ENCODE measurements at regions not wholly inside any gene's neighbourhood (a gene's known extent, or its start where the extent isn't known, plus 50 kb on each side); places are given as distances from the start of the nearest gene placed in this dataset.

- ATAC-seq (no peak), DNase-seq (no peak)
- no peaks in the 10 kb centered on the region for H3K9me3 ChIP-seq (ENCODE audit: control insufficient read depth, low read length, poor library complexity, severe bottlenecking)
- Mint-ChIP-seq H3K4me1 (no peaks in the 10 kb centered on the region), H3K36me3 (ENCODE audit: low read depth) (no peaks in the 10 kb centered on the region), H3K27ac (no peak overlapping the region), H3K4me3 (no peak overlapping the region), H3K27me3 (no peaks in the 10 kb centered on the region)
Measured at GRCh38 chr4:32768664-32769389, 2048.7 kb downstream of the PCDH7 start.

DNA sequence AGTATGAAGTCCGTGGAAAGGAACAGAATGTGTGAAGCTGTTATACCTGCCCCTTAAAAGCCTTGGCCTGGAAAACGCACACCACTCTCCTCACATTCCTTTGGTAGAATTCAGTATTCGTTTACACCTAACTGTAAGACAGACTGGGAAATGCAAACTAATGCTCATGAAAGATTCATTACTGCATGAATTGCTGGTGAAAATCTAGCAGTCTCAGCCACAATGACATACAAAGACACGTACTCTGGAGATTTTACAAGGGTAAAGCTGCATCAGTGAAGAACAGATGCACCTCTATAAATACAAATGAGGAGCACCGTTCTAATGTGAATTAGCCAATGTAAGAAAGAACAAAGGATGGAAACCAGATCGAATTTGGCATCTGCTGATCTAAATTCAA, 2051.3 kb downstream of the PCDH7 start:
- H3K36me3 Mint-ChIP-seq (ENCODE audit: low read depth), result no peaks in the 10 kb centered on the region
- ATAC-seq, result no peak
- no peak overlapping the region for H3K4me3 Mint-ChIP-seq
- no peak for DNase-seq
- H3K27me3 Mint-ChIP-seq, result no peaks in the 10 kb centered on the region
- no peaks in the 10 kb centered on the region for H3K9me3 ChIP-seq (ENCODE audit: control insufficient read depth, low read length, poor library complexity, severe bottlenecking)
- no peak overlapping the region for H3K27ac Mint-ChIP-seq
- no peaks in the 10 kb centered on the region for H3K4me1 Mint-ChIP-seq

GRCh38 chr4:32775049-32775448, 2054.9 kb downstream of the PCDH7 start:
- no peaks in the 10 kb centered on the region for H3K36me3 Mint-ChIP-seq (ENCODE audit: low read depth)
- ATAC-seq (no peak), DNase-seq (no peak)
- H3K4me3 Mint-ChIP-seq, result no peak overlapping the region
- H3K9me3 ChIP-seq (ENCODE audit: control insufficient read depth, low read length, poor library complexity, severe bottlenecking), result no peaks in the 10 kb centered on the region
- no peaks in the 10 kb centered on the region for H3K27me3 Mint-ChIP-seq
- H3K27ac Mint-ChIP-seq, result no peak overlapping the region
- no peaks in the 10 kb centered on the region for H3K4me1 Mint-ChIP-seq

GRCh38 chr4:32776435-32777203, 2056.4 kb downstream of the PCDH7 start:
- Mint-ChIP-seq H3K4me1 (no peaks in the 10 kb centered on the region), H3K27ac (no peak overlapping the region), H3K27me3 (no peaks in the 10 kb centered on the region), H3K36me3 (ENCODE audit: low read depth) (no peaks in the 10 kb centered on the region), H3K4me3 (no peak overlapping the region)
- H3K9me3 ChIP-seq (ENCODE audit: control insufficient read depth, low read length, poor library complexity, severe bottlenecking), result no peaks in the 10 kb centered on the region
- no peak for ATAC-seq
- no peak for DNase-seq

DNA sequence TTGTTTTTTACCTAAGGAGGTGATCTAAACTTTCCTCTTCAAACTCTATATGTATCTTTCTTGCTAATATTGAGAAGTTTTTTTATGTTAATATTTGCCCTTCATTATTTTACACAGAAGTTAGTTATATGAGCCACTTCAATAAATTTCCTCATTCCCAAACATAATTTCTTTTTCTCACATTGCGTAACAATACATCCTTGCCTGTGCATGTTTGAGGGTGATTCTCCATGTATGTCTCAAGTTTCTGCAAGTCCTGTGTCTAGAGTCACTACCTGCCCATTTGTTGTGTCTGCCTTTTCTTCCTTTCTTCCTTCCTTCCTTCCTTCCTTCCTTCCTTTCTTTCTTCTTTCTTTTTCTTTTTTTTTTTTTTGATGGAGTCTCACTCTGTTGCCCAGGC, 2057.9 kb downstream of the PCDH7 start:
- no peak overlapping the region for H3K27ac Mint-ChIP-seq
- ATAC-seq, result no peak

GRCh38 chr4:32778938-32779337, 2058.8 kb downstream of the PCDH7 start:
- no peak for DNase-seq
- H3K36me3 Mint-ChIP-seq (ENCODE audit: low read depth), result no peaks in the 10 kb centered on the region
- no peak overlapping the region for H3K27ac Mint-ChIP-seq
- no peak for ATAC-seq
- no peak overlapping the region for H3K4me3 Mint-ChIP-seq
- H3K4me1 Mint-ChIP-seq, result no peaks in the 10 kb centered on the region
- no peaks in the 10 kb centered on the region for H3K9me3 ChIP-seq (ENCODE audit: control insufficient read depth, low read length, poor library complexity, severe bottlenecking)
- H3K27me3 Mint-ChIP-seq, result no peaks in the 10 kb centered on the region

More for the DNA sequence above, 2057.9 kb downstream of the PCDH7 start:
- H3K36me3 Mint-ChIP-seq (ENCODE audit: low read depth), result no peaks in the 10 kb centered on the region
- DNase-seq, result no peak
- no peaks in the 10 kb centered on the region for H3K4me1 Mint-ChIP-seq
- H3K4me3 Mint-ChIP-seq, result no peak overlapping the region
- H3K9me3 ChIP-seq (ENCODE audit: control insufficient read depth, low read length, poor library complexity, severe bottlenecking), result no peaks in the 10 kb centered on the region
- H3K27me3 Mint-ChIP-seq, result no peaks in the 10 kb centered on the region

DNA sequence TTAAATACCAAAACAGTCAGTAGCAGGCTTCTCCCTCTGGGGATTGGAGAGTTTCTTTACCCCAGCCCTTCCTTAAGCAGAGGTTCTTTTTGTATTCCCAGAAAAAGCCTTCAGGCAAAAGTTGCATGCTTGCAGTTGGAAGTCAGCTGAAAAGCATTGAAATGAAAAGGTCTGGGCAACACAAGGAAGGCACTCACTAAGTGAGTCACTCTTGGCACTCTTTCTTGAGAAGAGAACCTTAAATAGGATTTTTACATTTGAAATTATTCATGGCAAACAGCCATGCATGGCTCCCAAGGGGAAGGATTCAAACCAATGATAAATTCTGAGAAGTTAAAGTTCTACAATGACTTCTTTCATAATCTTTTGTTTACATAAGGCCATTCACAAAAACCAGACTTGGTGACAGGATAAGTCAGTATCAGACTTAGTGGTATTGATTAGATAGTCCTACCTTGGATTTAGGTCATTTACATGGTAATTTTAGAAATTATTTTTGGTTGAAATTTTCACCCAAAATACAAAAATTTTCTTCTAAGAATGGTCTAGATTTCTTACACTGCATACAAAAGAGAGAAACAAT, 2068.9 kb downstream of the PCDH7 start:
- no peaks in the 10 kb centered on the region for H3K9me3 ChIP-seq (ENCODE audit: control insufficient read depth, low read length, poor library complexity, severe bottlenecking)
- H3K27me3 Mint-ChIP-seq, result no peaks in the 10 kb centered on the region
- H3K4me1 Mint-ChIP-seq, result no peaks in the 10 kb centered on the region
- no peaks in the 10 kb centered on the region for H3K36me3 Mint-ChIP-seq (ENCODE audit: low read depth)
- H3K27ac Mint-ChIP-seq, result no peak overlapping the region
- DNase-seq, result no peak
- ATAC-seq, result no peak
- H3K4me3 Mint-ChIP-seq, result no peak overlapping the region

DNA sequence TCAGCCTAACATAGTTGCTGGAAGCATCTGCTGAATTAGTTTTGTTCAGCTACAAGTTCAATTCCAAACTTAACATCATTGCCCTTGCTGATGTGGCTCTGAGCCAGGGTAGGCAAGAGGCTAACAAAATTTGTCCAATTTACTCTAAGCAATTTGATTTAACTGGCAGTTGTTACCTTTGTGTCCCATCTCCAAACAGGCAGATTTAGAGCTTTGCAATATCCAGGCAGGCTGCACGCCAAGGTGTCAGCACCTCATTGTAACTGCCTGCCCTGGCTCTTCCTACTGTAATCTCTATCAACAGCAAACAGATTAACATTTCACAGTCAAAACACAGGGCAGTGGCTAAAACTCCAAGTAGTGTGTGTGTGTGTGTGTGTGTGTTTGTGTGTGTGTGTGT, 2070.6 kb downstream of the PCDH7 start:
- no peaks in the 10 kb centered on the region for H3K9me3 ChIP-seq (ENCODE audit: control insufficient read depth, low read length, poor library complexity, severe bottlenecking)
- Mint-ChIP-seq H3K27me3 (no peaks in the 10 kb centered on the region), H3K4me3 (no peak overlapping the region), H3K4me1 (no peaks in the 10 kb centered on the region), H3K36me3 (ENCODE audit: low read depth) (no peaks in the 10 kb centered on the region), H3K27ac (no peak overlapping the region)
- DNase-seq (no peak), ATAC-seq (no peak)

- Mint-ChIP-seq H3K27me3 (no peaks in the 10 kb centered on the region), H3K36me3 (ENCODE audit: low read depth) (no peaks in the 10 kb centered on the region), H3K4me1 (no peaks in the 10 kb centered on the region), H3K27ac (no peak overlapping the region), H3K4me3 (no peak overlapping the region)
- DNase-seq, result no peak
- no peak for ATAC-seq
- no peaks in the 10 kb centered on the region for H3K9me3 ChIP-seq (ENCODE audit: control insufficient read depth, low read length, poor library complexity, severe bottlenecking)
Measured at GRCh38 chr4:32798471-32799159, 2078.4 kb downstream of the PCDH7 start.

GRCh38 chr4:32824336-32824735, 2104.2 kb downstream of the PCDH7 start:
- no peaks in the 10 kb centered on the region for H3K27me3 Mint-ChIP-seq
- H3K4me1 Mint-ChIP-seq, result no peaks in the 10 kb centered on the region
- no peak overlapping the region for H3K27ac Mint-ChIP-seq
- DNase-seq (no peak), ATAC-seq (no peak)
- H3K9me3 ChIP-seq (ENCODE audit: control insufficient read depth, low read length, poor library complexity, severe bottlenecking), result no peaks in the 10 kb centered on the region
- H3K4me3 Mint-ChIP-seq, result no peak overlapping the region
- H3K36me3 Mint-ChIP-seq (ENCODE audit: low read depth), result no peaks in the 10 kb centered on the region

- H3K27ac Mint-ChIP-seq, result no peak overlapping the region
- H3K9me3 ChIP-seq (ENCODE audit: control insufficient read depth, low read length, poor library complexity, severe bottlenecking), result no peaks in the 10 kb centered on the region
- no peaks in the 10 kb centered on the region for H3K4me1 Mint-ChIP-seq
- H3K27me3 Mint-ChIP-seq, result no peaks in the 10 kb centered on the region
- H3K36me3 Mint-ChIP-seq (ENCODE audit: low read depth), result no peaks in the 10 kb centered on the region
- no peak overlapping the region for H3K4me3 Mint-ChIP-seq
- DNase-seq, result no peak
- ATAC-seq, result no peak
Measured at GRCh38 chr4:32826169-32826568, 2106.0 kb downstream of the PCDH7 start.

- H3K9me3 ChIP-seq (ENCODE audit: control insufficient read depth, low read length, poor library complexity, severe bottlenecking), result no peaks in the 10 kb centered on the region
- Mint-ChIP-seq H3K27me3 (no peaks in the 10 kb centered on the region), H3K36me3 (ENCODE audit: low read depth) (no peaks in the 10 kb centered on the region), H3K4me3 (no peak overlapping the region), H3K4me1 (no peaks in the 10 kb centered on the region), H3K27ac (no peak overlapping the region)
- ATAC-seq, result no peak
- DNase-seq, result no peak
Measured at GRCh38 chr4:32830160-32830559, 2110.0 kb downstream of the PCDH7 start.

DNA sequence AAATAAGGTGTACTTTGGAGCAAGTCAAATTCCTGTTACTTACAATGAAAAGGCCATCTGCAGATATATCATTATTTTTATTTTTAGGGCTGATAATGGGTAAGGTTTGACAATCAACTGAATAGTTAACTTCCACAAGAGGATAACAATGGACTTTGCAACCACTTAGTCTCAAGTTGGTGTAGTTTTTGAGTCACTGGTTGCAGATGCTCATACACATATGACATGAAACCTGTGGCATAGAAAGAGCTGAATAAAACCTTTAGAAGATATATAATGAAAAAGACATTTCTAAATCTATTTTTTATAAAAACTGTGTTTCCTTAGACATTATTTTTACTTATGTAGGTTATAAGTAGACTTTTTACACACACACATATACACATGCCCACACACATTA, 2110.9 kb downstream of the PCDH7 start:
- no peaks in the 10 kb centered on the region for H3K4me1 Mint-ChIP-seq
- no peaks in the 10 kb centered on the region for H3K27me3 Mint-ChIP-seq

More for the DNA sequence above, 2110.9 kb downstream of the PCDH7 start:
- Mint-ChIP-seq H3K36me3 (ENCODE audit: low read depth) (no peaks in the 10 kb centered on the region), H3K4me3 (no peak overlapping the region), H3K27ac (no peak overlapping the region)
- DNase-seq (no peak), ATAC-seq (no peak)
- H3K9me3 ChIP-seq (ENCODE audit: control insufficient read depth, low read length, poor library complexity, severe bottlenecking), result no peaks in the 10 kb centered on the region

All from T-helper 17 cell (primary cell).